Pancreas (tissue), 10 donors: ENCODE measurements at regions not wholly inside any gene's neighbourhood (a gene's known extent, or its start where the extent isn't known, plus 50 kb on each side); places are given as distances from the start of the nearest gene placed in this dataset.

ENCODE experiments used
- ATAC-seq, 4 donors: fragments of 200-7000 bp; cut with Tn5 transposase; one replicate each; pipeline versions ENCODE4 v1.8.0 to v1.9.1; 2020; ENCODE audit warnings: mild to moderate bottlenecking in 4 of 4, moderate library complexity in 4 of 4
- DNase-seq, 6 donors: peaks; one replicate each; pipeline ENCODE4 v3.0.0-alpha.2; 2020
- FAIRE-seq: peaks from 2 replicates; lab custom pipeline; 2012; peaks lifted over from hg19 to GRCh38; lab: Jason Lieb, UNC
- H3K27ac ChIP-seq, 4 donors: fragments of 200-600 bp; sonication (generic); 1 replicate in 3 of 4; 2 replicates in 1 of 4; pipeline versions ENCODE4 v1.5.0 to v1.8.0; 2020
- H3K27me3 ChIP-seq, 4 donors: fragments of 200-600 bp; one replicate each; pipeline ENCODE4 v1.8.0; 2021
- H3K36me3 ChIP-seq, 3 donors: fragments of 200-600 bp; sonication (generic) in 1 of 3; one replicate each; pipeline versions ENCODE4 v1.5.0 to v1.8.0; 2020 to 2021
- H3K4me1 ChIP-seq, 3 donors: fragments of 200-600 bp; one replicate each; pipeline ENCODE4 v1.8.0; 2021
- H3K4me3 ChIP-seq, 4 donors: fragments of 200-600 bp; sonication (generic) in 2 of 4; one replicate each; pipeline versions ENCODE4 v1.5.0 to v1.8.0; 2020 to 2021
- H3K9me3 ChIP-seq, 4 donors: fragments of 200-600 bp; one replicate each; pipeline ENCODE4 v1.8.0; 2021
- WGBS, 2 donors: extraction: QIAGEN DNeasy Blood & Tissue Kit; methylation state at CpG; one replicate each; pipeline ENCODE4 v1.1.7; 2013; 5-methylcytosine and 5-hydroxymethylcytosine counted together
- intact Hi-C, 3 donors: fragments of 100-400 bp; cut with DNase I; formaldehyde crosslinking; loops; one replicate each; pipeline versions ENCODE4 v1.11.1 to v1.14.2; 2022
- TF ChIP-seq, protein P1 (sequence below), 4 donors: fragments of 200-600 bp; sonication (generic) in 3 of 4; IDR thresholded peaks; one replicate each; pipeline versions ENCODE4 v1.5.0 to v1.8.0; 2021; ENCODE audit warnings: antibody characterized with exemption in 4 of 4
- donor health status: healthy with polysubstance abuse.
- donor health status: DM: no; HTN: no; CAD: no; lungs with moderate emphysema.
- donor health status: DM: no; HTN: no; CAD: no.
- donor health status: control.
- donor health status: control.
- donor health status: Bipolar disorder and iron deficiency.
- donor health status: DM: yes; HTN: yes; CAD: no.
- donor health status: DM: no; HTN: no; CAD: no.
- donor health status: DM: no; HTN: no; CAD: no.
- donor health status: DM: yes; HTN: yes; CAD: no.

DNA sequence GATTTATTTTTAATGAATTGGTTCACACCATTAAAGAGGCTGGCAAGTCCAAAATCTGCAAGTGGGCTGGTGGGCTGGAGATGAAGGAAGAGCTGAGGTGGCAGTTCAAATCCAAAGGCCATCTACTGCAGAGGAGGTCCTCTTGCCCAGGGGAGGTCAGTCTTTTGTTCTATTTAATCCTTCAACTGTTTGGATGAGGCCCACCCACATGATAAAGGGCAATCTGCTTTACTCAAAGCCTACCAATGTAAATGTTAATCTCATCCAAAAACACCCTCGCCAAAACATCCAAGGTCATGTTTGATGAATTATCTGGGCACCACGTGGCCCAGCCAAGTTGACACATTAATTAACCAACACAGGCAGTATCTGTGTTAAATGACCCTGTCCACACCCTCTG is 99.0 kb downstream of the RRAGC start:
- no peaks in the 10 kb centered on the region for H3K9me3 ChIP-seq
- no peak overlapping the region for H3K27ac ChIP-seq
- H3K36me3 ChIP-seq: no peaks in the 10 kb centered on the region
- TF ChIP-seq, protein P1, sequence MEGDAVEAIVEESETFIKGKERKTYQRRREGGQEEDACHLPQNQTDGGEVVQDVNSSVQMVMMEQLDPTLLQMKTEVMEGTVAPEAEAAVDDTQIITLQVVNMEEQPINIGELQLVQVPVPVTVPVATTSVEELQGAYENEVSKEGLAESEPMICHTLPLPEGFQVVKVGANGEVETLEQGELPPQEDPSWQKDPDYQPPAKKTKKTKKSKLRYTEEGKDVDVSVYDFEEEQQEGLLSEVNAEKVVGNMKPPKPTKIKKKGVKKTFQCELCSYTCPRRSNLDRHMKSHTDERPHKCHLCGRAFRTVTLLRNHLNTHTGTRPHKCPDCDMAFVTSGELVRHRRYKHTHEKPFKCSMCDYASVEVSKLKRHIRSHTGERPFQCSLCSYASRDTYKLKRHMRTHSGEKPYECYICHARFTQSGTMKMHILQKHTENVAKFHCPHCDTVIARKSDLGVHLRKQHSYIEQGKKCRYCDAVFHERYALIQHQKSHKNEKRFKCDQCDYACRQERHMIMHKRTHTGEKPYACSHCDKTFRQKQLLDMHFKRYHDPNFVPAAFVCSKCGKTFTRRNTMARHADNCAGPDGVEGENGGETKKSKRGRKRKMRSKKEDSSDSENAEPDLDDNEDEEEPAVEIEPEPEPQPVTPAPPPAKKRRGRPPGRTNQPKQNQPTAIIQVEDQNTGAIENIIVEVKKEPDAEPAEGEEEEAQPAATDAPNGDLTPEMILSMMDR (IDR thresholded peaks at IDR 0.05): no peak
- H3K27me3 ChIP-seq: no peaks in the 10 kb centered on the region
- FAIRE-seq (no peak), DNase-seq (no peak), ATAC-seq (no peak)
- WGBS, 2 donors: 15 to 20% methylated on average over 2 of the region's 2 CpGs
- no peak overlapping the region for H3K4me3 ChIP-seq
- H3K4me1 ChIP-seq: no peaks in the 10 kb centered on the region
- intact Hi-C loops: no loop called here

DNA sequence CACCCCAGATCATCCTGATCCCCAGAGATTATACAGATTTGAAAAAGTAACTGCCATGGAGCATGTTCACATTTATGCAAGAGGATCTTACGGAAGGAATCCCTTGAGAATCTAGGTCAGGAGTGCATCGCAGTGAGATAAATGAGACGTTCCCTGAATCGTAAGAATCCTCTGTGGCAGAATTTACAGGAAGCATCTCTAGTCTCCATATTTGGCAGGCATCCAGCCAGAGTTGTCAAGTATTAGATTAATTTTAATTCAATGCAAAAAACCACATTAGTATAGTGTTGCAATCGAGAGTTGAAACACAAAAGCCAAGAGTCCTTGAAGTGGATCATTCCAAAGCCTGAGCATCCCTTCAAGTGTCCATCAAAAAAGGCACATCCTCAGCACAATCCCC is 100.8 kb downstream of the RRAGC start:
- no peak for FAIRE-seq
- Histone ChIP-seq H3K9me3 (no peaks in the 10 kb centered on the region), H3K36me3 (no peaks in the 10 kb centered on the region), H3K4me3 (no peak overlapping the region), H3K4me1 (no peaks in the 10 kb centered on the region), H3K27ac (no peak overlapping the region), H3K27me3 (no peaks in the 10 kb centered on the region)
- intact Hi-C loops: no loop called here
- no peak for ATAC-seq
- TF ChIP-seq, protein P1 (IDR thresholded peaks at IDR 0.05): no peak
- 28 to 41% methylated on average over 5 of the region's 5 CpGs for WGBS, 2 donors
- no peak for DNase-seq

DNA sequence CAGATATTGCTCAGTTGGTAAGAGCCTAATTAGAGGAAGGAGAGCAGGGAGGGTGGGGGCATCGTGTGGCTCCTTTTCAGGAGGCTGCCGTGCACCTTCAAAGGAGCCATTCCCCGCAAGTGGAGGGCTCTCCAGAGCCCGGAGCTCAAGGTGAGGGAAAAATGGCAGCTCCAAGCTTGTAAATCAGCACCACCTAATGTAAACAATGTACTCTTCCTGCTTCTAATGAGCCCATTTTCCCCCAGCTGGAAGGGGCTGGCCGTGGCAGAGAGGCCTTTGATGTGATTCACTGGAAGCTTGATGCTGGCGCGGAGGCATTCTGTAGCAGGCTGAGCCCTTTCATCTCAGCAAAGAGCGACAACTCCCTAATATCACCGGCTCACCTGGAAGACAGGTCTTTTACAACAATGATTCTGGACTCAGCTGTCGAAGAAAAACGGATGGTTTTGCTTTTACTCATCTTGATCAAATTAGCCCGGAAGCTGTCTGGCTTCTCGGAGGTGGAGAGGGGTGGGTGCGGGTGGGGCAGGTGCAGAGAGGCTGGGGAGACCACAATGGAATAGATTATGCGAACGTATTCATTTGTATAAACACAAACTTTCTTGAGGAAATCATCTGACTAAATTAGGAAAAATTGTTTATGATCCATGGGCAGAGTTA is 112.5 kb downstream of the RRAGC start:
- H3K27me3 ChIP-seq: peaks cover 0 to 2% (median 0%) of the 10 kb centered on the region in 4 donors
- TF ChIP-seq, protein P1 (IDR thresholded peaks at IDR 0.05): no peak
- no peaks in the 10 kb centered on the region for H3K36me3 ChIP-seq
- no peaks in the 10 kb centered on the region for H3K9me3 ChIP-seq
- no peak overlapping the region for H3K27ac ChIP-seq
- intact Hi-C loops: no loop called here
- ATAC-seq (no peak), FAIRE-seq (no peak), DNase-seq (no peak)
- 20 to 28% methylated on average over 16 of the region's 16 CpGs for WGBS, 2 donors
- H3K4me1 ChIP-seq: no peaks in the 10 kb centered on the region
- H3K4me3 ChIP-seq: no peak overlapping the region

DNA sequence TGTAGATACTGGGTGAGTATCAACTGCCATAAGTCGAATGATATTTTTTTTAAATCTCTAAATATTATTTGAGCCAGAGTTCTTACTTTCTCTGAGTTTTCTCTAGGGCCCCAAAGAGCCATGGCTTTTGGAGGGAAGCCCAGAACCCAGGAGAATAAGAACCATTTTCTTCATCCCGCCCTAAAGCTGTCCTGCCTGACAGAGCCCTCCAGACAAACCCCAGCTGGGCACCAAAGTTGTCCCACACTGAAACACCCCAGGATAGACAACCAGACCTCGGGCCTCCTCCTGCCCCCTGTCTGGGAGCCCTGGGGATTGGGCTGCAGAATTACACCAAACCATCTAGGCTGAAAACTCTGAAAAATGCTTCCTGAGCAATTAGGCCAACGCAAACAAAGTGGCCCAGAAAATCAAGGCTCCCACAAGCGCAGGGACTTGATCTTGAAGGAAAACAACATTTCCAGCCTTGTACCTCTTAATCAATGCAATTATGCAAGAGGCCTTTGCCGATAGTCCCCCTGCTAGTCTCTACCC is 113.1 kb downstream of the RRAGC start:
- H3K9me3 ChIP-seq: no peaks in the 10 kb centered on the region
- DNase-seq: no peak
- FAIRE-seq: no peak
- TF ChIP-seq, protein P1 (IDR thresholded peaks at IDR 0.05): no peak
- H3K27me3 ChIP-seq: peaks cover 0 to 2% (median 0%) of the 10 kb centered on the region in 4 donors
- 54 to 56% methylated on average over 6 of the region's 6 CpGs for WGBS, 2 donors
- no peak overlapping the region for H3K27ac ChIP-seq
- ATAC-seq: no peak
- H3K36me3 ChIP-seq: no peaks in the 10 kb centered on the region
- H3K4me3 ChIP-seq: no peak overlapping the region
- intact Hi-C loops: no loop called here
- no peaks in the 10 kb centered on the region for H3K4me1 ChIP-seq
